ENCODE measurements at regions not wholly inside any gene's neighbourhood (a gene's known extent, or its start where the extent isn't known, plus 50 kb on each side); places are given as distances from the start of the nearest gene placed in this dataset.

- TF ChIP-seq POLR2AphosphoS5 (IDR thresholded peaks at IDR 0.05), result no peak
- no peak for TF ChIP-seq POLR2A (IDR thresholded peaks at IDR 0.05)
Measured at GRCh38 chrX:56503941-56504673, 59.3 kb upstream of the UBQLN2 start.

Measured in spleen (tissue), 3 donors.